OCI-LY7 (cell line): ENCODE measurements at regions not wholly inside any gene's neighbourhood (a gene's known extent, or its start where the extent isn't known, plus 50 kb on each side); places are given as distances from the start of the nearest gene placed in this dataset.

ENCODE experiments used
- BruUV-seq: library from RNA; stranded (reverse); fragments of 400-500 nt; replicated peaks from 2 replicates; lab custom pipeline; 2021; lab: Mats Ljungman, UMichigan
- CTCF ChIA-PET: fragments of 300-600 bp; sonication (Branson Sonifier 250); formaldehyde crosslinking; loops from one replicate; lab custom pipeline; 2022; ENCODE audit warnings: antibody characterized with exemption; ENCODE audit not compliant: unreplicated experiment; lab: Charles Lee
- POLR2A ChIA-PET: fragments of 300-600 bp; sonication (Branson Sonifier 250); formaldehyde crosslinking; loops from one replicate; lab custom pipeline; 2022; ENCODE audit warnings: antibody characterized with exemption; lab: Charles Lee
- DNase-seq: peaks from one replicate; pipeline ENCODE4 v3.0.0-alpha.2; 2015; ENCODE audit warnings: low spot score
- H2AFZ ChIP-seq: fragments of 200-600 bp; sonication (generic), shearing (Covaris generic); 2 replicates; pipeline ENCODE4 v1.6.1; 2014; ENCODE audit warnings: mild to moderate bottlenecking, antibody characterized with exemption, low read length, moderate library complexity
- H3K27ac ChIP-seq: fragments of 200-600 bp; sonication (generic); 2 replicates; pipeline ENCODE4 v1.5.1; 2014; ENCODE audit warnings: mixed run types, low read depth, mild to moderate bottlenecking, moderate library complexity, low read length, inconsistent platforms; ENCODE audit not compliant: poor library complexity, severe bottlenecking
- H3K36me3 ChIP-seq: fragments of 200-600 bp; sonication (generic); 2 replicates; pipeline ENCODE4 v1.6.1; 2014; ENCODE audit warnings: mild to moderate bottlenecking, antibody characterized with exemption, low read length, moderate library complexity, mixed read lengths; ENCODE audit not compliant: insufficient read depth
- H3K4me1 ChIP-seq: fragments of 200-600 bp; sonication (generic); 2 replicates; pipeline ENCODE4 v1.5.1; 2014; ENCODE audit warnings: mild to moderate bottlenecking, low read length; ENCODE audit not compliant: insufficient read depth, poor library complexity, severe bottlenecking
- H3K4me2 ChIP-seq: fragments of 200-600 bp; sonication (generic); 2 replicates; pipeline ENCODE4 v1.6.1; 2014; ENCODE audit warnings: mild to moderate bottlenecking, low read length
- H3K4me3 ChIP-seq: fragments of 200-600 bp; sonication (generic); 2 replicates; pipeline ENCODE4 v1.5.1; 2014; ENCODE audit warnings: mild to moderate bottlenecking, low read depth, low read length; ENCODE audit not compliant: poor library complexity, severe bottlenecking
- H3K79me2 ChIP-seq: fragments of 200-600 bp; sonication (generic); 2 replicates; pipeline ENCODE4 v1.6.1; 2016; ENCODE audit warnings: low read depth, mild to moderate bottlenecking, low read length, moderate library complexity, mixed read lengths; ENCODE audit not compliant: insufficient read depth
- H3K9me2 ChIP-seq: fragments of 200-600 bp; sonication (generic); 2 replicates; pipeline ENCODE4 v1.6.1; 2016; ENCODE audit warnings: mild to moderate bottlenecking, low read length, mixed read lengths; ENCODE audit not compliant: insufficient read depth
- H3K9me3 ChIP-seq: fragments of 200-600 bp; sonication (generic); 2 replicates; pipeline ENCODE4 v1.6.1; 2014; ENCODE audit warnings: mild to moderate bottlenecking, mixed run types, low read length, mixed read lengths
- H4K20me1 ChIP-seq: fragments of 200-600 bp; sonication (generic); 2 replicates; pipeline ENCODE4 v1.6.1; 2014; ENCODE audit warnings: mild to moderate bottlenecking, antibody characterized with exemption, low read length, moderate library complexity, mixed read lengths; ENCODE audit not compliant: insufficient read depth
- CTCF ChIP-seq: fragments of 200-600 bp; sonication (generic); conservative IDR thresholded peaks from 2 replicates; pipeline ENCODE4 v1.5.1; 2014; ENCODE audit warnings: mild to moderate bottlenecking, antibody characterized with exemption, low read length, moderate library complexity, mixed read lengths
- EZH2phosphoT487 ChIP-seq: fragments of 200-600 bp; sonication (generic); IDR thresholded peaks from 2 replicates; pipeline ENCODE4 v1.6.1; 2018; ENCODE audit warnings: low read depth, borderline replicate concordance, mild to moderate bottlenecking, mixed run types, antibody characterized with exemption, low read length, moderate library complexity, mixed read lengths
- intact Hi-C: fragments of 100-400 bp; cut with micrococcal nuclease; formaldehyde crosslinking; loops from one replicate; pipeline ENCODE4 v1.10.0; 2022; ENCODE audit not compliant: unreplicated experiment

- intact Hi-C loops = no loop called here
- no peaks in the 10 kb centered on the region for H3K4me1 ChIP-seq
- H3K36me3 ChIP-seq = no peaks in the 10 kb centered on the region
- no peaks in the 10 kb centered on the region for H4K20me1 ChIP-seq
- H3K27ac ChIP-seq = no peak overlapping the region
- ChIA-PET POLR2A (no interaction called here), CTCF (no interaction called here)
- no TSS peak for BruUV-seq
- H3K9me2 ChIP-seq = no peaks in the 10 kb centered on the region
- no peak overlapping the region for H3K4me2 ChIP-seq
- H2AFZ ChIP-seq = no peak overlapping the region
- H3K79me2 ChIP-seq = no peaks in the 10 kb centered on the region
- no peak for DNase-seq
- H3K4me3 ChIP-seq = no peak overlapping the region
- TF ChIP-seq CTCF (no peak), EZH2phosphoT487 (no peak)
- no peaks in the 10 kb centered on the region for H3K9me3 ChIP-seq
These were observed 332.6 kb downstream of the NPHP4 start for GRCh38 chr1:5659606-5660005.

- H3K4me3 ChIP-seq = no peak overlapping the region
- H3K9me2 ChIP-seq = no peaks in the 10 kb centered on the region
- intact Hi-C loops = no loop called here
- no peak overlapping the region for H3K27ac ChIP-seq
- H3K36me3 ChIP-seq = no peaks in the 10 kb centered on the region
- no peaks in the 10 kb centered on the region for H3K4me1 ChIP-seq
- DNase-seq = no peak
- H3K4me2 ChIP-seq = no peak overlapping the region
- POLR2A ChIA-PET = no interaction called here
- no peak for TF ChIP-seq EZH2phosphoT487
- TF ChIP-seq CTCF = no peak
- H4K20me1 ChIP-seq = no peaks in the 10 kb centered on the region
- H2AFZ ChIP-seq = no peak overlapping the region
- no peaks in the 10 kb centered on the region for H3K9me3 ChIP-seq
- H3K79me2 ChIP-seq = no peaks in the 10 kb centered on the region
- no TSS peak for BruUV-seq
- CTCF ChIA-PET = no interaction called here
These were observed 333.6 kb downstream of the NPHP4 start for GRCh38 chr1:5658340-5659316.
